ENCODE measurements at regions not wholly inside any gene's neighbourhood (a gene's known extent, or its start where the extent isn't known, plus 50 kb on each side); places are given as distances from the start of the nearest gene placed in this dataset.
"Not testable (repeated sequence)": the region's sequence is repeated elsewhere in the genome, so short reads cannot be mapped to it uniquely, and the experiment has no call there.

DNA sequence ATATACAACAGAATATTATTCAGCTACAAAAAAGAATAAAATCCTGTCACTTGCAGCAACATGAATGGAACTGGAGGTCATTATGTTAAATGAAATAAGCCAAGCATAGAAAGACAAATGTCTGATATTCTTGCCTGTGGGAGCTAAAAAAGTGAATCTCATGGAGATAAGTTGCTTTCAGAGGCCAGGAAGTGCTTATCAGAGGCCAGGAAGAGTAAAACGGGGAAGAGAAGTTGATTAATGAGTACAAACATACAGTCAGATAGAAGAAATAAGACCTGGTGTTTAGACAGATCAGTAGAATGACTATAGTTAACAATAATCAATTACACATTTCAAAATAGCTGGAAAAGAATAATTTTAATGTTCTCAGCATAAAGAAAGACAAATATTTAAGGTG lies 54.4 kb upstream of the CPHXL start:
- no peak for DNase-seq

- no peak for DNase-seq
These were observed 55.5 kb upstream of the CPHXL start for GRCh38 chr16:75781683-75782343.

DNA sequence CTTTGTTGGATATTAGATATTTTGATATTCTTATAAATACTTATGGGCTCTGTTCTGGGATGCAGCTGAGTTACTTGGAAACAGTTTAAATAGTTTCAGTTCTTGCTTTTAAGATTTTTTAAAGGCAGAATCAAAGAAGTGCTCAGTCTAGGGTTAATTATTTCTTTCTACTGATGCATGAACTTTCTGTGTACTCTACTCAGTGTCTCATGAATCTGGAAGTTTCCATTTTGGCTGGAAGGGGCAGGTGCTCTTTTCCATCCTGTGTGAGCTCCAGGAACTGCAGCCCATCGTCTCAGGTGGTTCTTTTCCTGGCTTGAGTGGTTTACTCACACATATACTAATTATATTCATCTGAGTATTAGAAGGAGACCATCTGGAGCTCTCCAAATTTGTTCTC lies 61.1 kb upstream of the CPHXL start:
- DNase-seq = no peak

- no peak for DNase-seq
These were observed 62.9 kb upstream of the CPHXL start for GRCh38 chr16:75789237-75789636.

DNA sequence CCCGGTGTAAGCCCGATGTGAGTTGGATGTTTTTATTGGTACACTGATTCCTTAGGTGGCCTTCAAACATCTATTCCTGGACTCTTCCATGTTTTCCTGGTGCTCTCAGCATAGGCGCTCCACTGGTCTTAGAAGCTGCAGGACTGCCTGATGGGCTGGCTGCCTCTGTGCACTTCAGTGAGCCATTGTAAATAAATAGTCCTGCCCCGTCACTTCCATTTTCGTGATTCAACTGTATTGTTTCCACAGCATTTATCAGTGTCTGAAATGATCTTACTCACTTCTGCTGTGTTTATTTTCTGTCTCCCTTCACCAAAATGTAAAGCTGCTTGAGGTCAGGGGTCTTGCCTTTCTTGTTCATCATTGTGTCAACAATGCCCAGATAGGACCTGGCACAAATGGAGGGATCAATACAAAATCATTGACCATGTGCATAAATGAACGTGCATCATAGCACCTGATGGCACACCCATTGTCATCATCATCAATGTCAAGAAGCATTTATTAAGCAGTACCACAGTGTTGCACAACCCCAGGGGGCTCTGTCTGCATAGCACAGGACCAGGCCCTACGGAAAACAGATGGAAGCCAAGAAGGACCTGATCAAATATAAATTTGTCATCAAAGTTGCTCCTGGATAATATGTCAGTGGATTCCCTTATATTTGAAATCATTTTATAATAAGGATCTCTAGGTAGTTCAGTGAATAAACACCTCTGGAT lies 66.6 kb upstream of the CPHXL start:
- DNase-seq = no peak

- DNase-seq = no peak
These were observed 67.4 kb upstream of the CPHXL start for GRCh38 chr16:75793641-75794040.

- DNase-seq = no peak
These were observed 68.1 kb upstream of the CPHXL start for GRCh38 chr16:75794426-75794825.

- DNase-seq = no peak
These were observed 72.4 kb upstream of the CPHXL start for GRCh38 chr16:75798714-75799113.

GRCh38 chr16:75801307-75801706 lies 75.0 kb upstream of the CPHXL start:
- no peak for DNase-seq

- DNase-seq = no peak
These were observed 77.5 kb upstream of the CPHXL start for GRCh38 chr16:75803753-75804152.

DNA sequence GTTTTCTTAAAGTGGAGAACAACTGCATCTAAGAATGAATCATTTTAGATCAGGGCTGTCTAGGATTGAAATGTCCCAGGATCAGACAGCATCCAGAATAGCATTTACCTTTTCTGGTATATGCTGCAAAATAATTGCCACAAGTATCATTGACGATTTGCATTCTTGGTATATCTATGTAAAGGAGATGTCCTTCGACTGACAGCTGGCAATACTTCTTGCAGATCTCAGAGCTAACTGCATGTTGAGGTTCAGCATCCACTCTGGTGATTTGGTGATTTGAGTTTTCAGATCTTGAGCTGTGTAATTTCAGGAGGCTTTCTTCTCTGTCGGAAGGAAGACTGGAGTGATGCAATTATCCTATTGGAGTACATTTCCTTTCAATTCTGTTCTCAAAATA lies 78.1 kb upstream of the CPHXL start:
- no peak for DNase-seq

DNA sequence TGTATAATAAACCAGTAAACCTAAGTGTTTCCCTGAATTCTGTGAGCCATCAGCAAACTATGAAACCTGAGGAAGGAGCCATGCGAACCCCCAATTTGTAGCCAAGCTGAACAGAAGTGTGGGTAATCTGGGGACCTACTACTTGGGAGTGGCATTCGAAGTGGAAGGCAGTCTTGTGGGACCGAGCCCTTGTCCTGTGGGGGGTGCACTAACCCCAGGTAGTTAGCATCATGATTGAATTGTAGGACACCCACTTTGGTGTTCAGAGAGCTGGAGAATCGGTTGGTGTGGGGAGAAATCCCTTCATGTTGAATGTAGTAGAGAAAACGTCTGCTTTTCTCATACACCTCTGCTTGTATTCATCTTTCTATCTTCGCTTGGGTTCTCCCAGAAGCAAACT lies 79.7 kb upstream of the CPHXL start:
- DNase-seq = no peak

- no peak for DNase-seq
These were observed 80.2 kb upstream of the CPHXL start for GRCh38 chr16:75806487-75806886.

DNA sequence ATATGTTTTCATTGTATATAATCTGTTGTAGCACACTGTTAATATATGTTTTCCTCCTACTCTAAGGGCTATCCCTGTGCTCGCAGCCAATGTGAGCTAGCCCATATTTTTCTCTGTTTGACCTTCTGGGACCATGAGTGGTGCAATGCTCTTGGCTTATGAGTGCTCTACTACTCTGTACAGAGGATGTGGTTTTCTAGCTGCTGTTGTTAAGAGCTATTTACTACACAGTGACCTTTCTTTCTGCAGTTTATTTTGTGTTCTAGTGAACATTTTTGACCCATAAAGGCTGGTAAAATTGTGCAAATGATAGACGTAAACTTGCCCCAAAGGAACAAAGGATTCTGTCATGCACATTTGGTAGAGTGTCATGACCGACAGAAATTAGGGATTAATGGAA lies 84.1 kb upstream of the CPHXL start:
- DNase-seq = no peak

DNA sequence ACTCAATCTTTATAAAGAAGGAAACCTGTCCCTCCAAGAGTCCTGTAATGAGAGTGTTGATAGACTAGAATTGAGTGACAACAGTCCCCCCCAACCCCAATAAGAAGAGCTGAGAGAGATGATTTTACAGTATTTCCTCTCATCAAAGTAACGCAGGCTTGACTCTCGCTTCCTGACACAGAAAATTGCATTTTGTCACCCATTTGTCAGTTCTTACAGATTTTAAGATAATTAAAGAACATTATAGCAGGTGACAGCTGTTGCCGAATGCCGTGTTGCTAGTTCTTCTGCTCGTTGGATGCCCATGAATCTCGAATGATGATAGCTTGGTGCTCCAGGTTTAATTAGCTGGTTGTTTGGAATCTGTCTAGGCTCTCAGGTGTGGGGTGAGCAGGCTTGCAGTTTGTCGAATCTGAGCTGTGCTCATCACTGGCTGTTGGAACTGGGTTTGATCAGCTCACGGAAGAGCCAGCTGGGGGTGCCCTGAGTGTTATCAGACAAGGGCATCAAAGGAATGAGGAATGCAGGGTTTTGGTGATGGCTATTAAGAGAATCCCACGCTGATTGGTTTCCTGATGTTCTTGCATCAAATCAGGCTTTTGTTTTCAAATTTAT lies 84.8 kb upstream of the CPHXL start:
- no peak for DNase-seq

GRCh38 chr16:75818491-75818890 lies 92.2 kb upstream of the CPHXL start:
- no peak for DNase-seq

- no peak for DNase-seq
These were observed 94.4 kb upstream of the CPHXL start for GRCh38 chr16:75820672-75821071.

GRCh38 chr16:75821117-75821516 lies 94.8 kb upstream of the CPHXL start:
- no peak for DNase-seq

DNA sequence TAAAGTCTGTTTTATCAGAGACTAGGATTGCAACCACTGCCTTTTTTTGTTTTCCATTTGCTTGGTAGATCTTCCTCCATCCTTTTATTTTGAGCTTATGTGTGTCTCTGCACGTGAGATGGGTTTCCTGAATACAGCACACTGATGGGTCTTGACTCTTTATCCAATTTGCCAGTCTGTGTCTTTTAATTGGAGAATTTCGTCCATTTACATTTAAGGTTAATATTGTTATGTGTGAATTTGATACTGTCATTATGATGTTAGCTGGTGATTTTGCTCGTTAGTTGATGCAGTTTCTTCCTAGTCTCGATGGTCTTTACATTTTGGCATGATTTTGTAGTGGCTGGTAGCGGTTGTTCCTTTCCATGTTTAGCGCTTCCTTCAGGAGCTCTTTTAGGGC lies 99.5 kb upstream of the CPHXL start:
- not testable (repeated sequence) for DNase-seq

DNA sequence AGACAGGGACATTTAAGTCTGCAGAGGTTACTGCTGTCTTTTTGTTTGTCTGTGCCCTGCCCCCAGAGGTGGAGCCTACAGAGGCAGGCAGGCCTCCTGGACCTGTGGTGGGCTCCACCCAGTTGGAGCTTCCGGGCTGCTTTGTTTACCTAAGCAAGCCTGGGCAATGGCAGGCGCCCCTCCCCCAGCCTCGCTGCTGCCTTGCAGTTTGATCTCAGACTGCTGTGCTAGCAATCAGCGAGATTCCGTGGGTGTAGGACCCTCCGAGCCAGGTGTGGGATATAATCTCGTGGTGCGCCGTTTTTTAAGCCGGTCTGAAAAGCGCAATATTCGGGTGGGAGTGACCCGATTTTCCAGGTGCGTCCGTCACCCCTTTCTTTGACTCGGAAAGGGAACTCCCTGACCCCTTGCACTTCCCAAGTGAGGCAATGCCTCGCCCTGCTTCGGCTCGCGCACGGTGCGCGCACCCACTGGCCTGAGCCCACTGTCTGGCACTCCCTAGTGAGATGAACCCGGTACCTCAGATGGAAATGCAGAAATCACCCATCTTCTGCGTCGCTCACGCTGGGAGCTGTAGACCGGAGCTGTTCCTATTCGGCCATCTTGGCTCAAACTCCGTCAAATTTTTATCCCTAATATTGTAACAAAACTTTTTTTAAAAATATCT lies 101.2 kb upstream of the CPHXL start:
- not testable (repeated sequence) for DNase-seq

- DNase-seq = not testable (repeated sequence)
These were observed 107.1 kb upstream of the CPHXL start for GRCh38 chr16:75833385-75833784.

DNA sequence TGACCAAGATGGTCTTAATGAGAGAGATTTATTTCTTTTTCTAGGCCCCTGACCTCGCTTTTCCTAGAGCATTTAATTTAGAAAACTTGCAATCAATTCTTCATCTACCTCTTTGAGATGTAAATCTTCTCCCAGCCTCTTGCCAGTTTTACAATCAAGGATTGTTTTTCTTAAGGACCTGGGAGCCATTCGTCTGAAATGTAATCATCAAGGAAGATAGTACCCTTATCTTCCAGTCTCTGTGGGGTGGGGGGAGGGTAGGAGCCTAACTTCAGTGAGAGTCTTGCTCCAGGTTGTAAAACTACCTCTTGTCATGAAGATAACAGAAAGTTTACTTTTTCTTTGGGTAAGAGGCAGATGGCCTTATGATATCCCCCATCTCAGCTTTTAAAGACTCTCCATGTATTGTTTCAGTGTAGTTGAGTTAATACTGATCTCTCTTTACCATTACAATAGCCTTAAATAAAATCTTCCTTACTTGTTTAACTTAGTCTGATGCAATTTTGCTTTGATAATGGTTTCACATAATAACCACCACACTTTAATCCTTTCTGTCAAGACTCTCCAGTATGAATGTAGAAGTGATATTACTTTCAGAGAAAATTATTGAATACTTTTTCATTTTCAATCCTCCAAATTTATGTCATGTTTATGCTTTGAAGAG lies 110.2 kb upstream of the CPHXL start:
- DNase-seq = no peak

DNA sequence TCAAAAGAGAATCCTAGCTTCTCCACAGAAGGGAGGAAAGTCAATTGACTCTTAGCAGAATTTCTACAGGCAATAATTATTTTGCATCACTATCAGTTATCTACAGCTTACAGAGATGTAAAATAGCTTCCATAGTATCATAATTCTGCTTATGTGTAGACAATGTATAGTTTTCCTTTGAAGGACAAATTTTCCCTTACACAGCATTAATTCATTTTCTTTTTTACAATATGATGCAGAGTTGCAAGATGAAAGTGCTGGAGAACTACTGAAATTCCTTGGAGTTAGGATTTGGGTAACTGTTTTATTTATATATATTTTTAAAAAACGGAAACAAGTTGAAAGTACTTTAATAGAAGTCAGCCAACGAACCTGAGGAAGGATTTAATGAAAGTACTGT lies 111.0 kb upstream of the CPHXL start:
- DNase-seq = no peak
